Limb (tissue), 2 donors: ENCODE measurements at regions not wholly inside any gene's neighbourhood (a gene's known extent, or its start where the extent isn't known, plus 50 kb on each side); places are given as distances from the start of the nearest gene placed in this dataset.

Experiments
- DNase-seq, 2 donors: peaks; one replicate each; pipeline ENCODE4 v3.0.0-alpha.2; 2016; ENCODE audit errors: extremely low spot score in 2 of 2

GRCh38 chr12:116654226-116654743 lies 83.6 kb downstream of the SPRING1 start:
- no peak for DNase-seq

- DNase-seq: no peak
Observed at GRCh38 chr12:116651089-116651488, 86.8 kb downstream of the SPRING1 start.

- no peak for DNase-seq
Observed at GRCh38 chr12:116650585-116651087, 87.2 kb downstream of the SPRING1 start.

GRCh38 chr12:116650062-116650461 lies 87.8 kb downstream of the SPRING1 start:
- DNase-seq: no peak

- no peak for DNase-seq
Observed at GRCh38 chr12:116647813-116648212, 88.6 kb downstream of the MAP1LC3B2 start.

- no peak for DNase-seq
Observed at GRCh38 chr12:116646901-116647300, 87.7 kb downstream of the MAP1LC3B2 start.

- DNase-seq: no peak
Observed at GRCh38 chr12:116644806-116645205, 85.6 kb downstream of the MAP1LC3B2 start.

- no peak for DNase-seq
Observed at GRCh38 chr12:116642683-116643082, 83.5 kb downstream of the MAP1LC3B2 start.

- no peak for DNase-seq
Observed at GRCh38 chr12:116642106-116642505, 82.9 kb downstream of the MAP1LC3B2 start.

- no peak for DNase-seq
Observed at GRCh38 chr12:116640281-116640680, 81.1 kb downstream of the MAP1LC3B2 start.

GRCh38 chr12:116639765-116640164 lies 80.6 kb downstream of the MAP1LC3B2 start:
- no peak for DNase-seq

- DNase-seq: no peak
Observed at GRCh38 chr12:116638376-116638775, 79.2 kb downstream of the MAP1LC3B2 start.

GRCh38 chr12:116637589-116638150 lies 78.5 kb downstream of the MAP1LC3B2 start:
- no peak for DNase-seq

GRCh38 chr12:116636608-116637519 lies 77.7 kb downstream of the MAP1LC3B2 start:
- DNase-seq: no peak

- no peak for DNase-seq
Observed at GRCh38 chr12:116635487-116635886, 76.3 kb downstream of the MAP1LC3B2 start.

GRCh38 chr12:116633476-116633875 lies 74.3 kb downstream of the MAP1LC3B2 start:
- DNase-seq: no peak

- DNase-seq: no peak
Observed at GRCh38 chr12:116631619-116632018, 72.4 kb downstream of the MAP1LC3B2 start.

- no peak for DNase-seq
Observed at GRCh38 chr12:116630762-116631161, 71.6 kb downstream of the MAP1LC3B2 start.

GRCh38 chr12:116629480-116629879 lies 70.3 kb downstream of the MAP1LC3B2 start:
- no peak for DNase-seq

GRCh38 chr12:116628989-116629388 lies 69.8 kb downstream of the MAP1LC3B2 start:
- DNase-seq: no peak

- no peak for DNase-seq
Observed at GRCh38 chr12:116628450-116628793, 69.2 kb downstream of the MAP1LC3B2 start.
